HG03103 (cell line): ENCODE measurements at regions not wholly inside any gene's neighbourhood (a gene's known extent, or its start where the extent isn't known, plus 50 kb on each side); places are given as distances from the start of the nearest gene placed in this dataset.

Experiments
- ATAC-seq: cut with Tn5 transposase; IDR thresholded peaks from one replicate; pipeline ENCODE4 v1.9.1; 2021; ENCODE audit warnings: low read depth; ENCODE audit not compliant: unreplicated experiment

DNA sequence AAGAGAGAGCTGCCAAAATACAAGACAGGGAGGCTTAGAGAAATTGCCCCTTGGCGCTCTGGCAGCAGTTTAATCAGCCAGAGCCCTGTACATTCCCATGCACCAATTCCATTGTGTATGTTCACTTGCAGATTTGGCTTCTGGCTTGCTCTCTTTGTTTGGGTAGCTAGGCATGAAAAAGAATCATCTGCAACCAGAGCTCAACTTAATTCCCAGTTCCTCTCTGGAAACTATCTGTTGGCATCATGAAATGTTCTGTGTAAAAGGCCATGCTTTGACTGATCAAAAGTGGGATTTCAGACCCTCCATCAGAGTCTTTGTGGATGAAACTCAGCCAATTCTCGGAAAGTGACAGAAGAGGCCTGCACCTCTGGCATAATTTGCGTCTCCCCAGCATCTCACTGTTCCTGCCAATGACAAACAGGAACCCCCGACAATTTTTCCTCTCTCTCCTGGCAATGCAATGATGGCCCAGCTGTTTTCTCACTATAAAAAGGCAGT is 53.8 kb upstream of the RAD23B start:
- ATAC-seq: no peak
